ENCODE measurements at regions not wholly inside any gene's neighbourhood (a gene's known extent, or its start where the extent isn't known, plus 50 kb on each side); places are given as distances from the start of the nearest gene placed in this dataset.

- intact Hi-C loops (cut with DNase I) = no loop called here
- DNase-seq = no peak
These were observed 257.7 kb upstream of the AGAP1 start for GRCh38 chr2:235235977-235236767.

GRCh38 chr2:235238537-235238936 is 255.3 kb upstream of the AGAP1 start:
- peak in 7 of 10 donors; percentile 26 to 89 (median 35) for DNase-seq
- intact Hi-C loops (cut with DNase I) = no loop called here

- no peak for DNase-seq
- intact Hi-C loops (cut with DNase I) = no loop called here
These were observed 253.3 kb upstream of the AGAP1 start for GRCh38 chr2:235240574-235240973.

DNA sequence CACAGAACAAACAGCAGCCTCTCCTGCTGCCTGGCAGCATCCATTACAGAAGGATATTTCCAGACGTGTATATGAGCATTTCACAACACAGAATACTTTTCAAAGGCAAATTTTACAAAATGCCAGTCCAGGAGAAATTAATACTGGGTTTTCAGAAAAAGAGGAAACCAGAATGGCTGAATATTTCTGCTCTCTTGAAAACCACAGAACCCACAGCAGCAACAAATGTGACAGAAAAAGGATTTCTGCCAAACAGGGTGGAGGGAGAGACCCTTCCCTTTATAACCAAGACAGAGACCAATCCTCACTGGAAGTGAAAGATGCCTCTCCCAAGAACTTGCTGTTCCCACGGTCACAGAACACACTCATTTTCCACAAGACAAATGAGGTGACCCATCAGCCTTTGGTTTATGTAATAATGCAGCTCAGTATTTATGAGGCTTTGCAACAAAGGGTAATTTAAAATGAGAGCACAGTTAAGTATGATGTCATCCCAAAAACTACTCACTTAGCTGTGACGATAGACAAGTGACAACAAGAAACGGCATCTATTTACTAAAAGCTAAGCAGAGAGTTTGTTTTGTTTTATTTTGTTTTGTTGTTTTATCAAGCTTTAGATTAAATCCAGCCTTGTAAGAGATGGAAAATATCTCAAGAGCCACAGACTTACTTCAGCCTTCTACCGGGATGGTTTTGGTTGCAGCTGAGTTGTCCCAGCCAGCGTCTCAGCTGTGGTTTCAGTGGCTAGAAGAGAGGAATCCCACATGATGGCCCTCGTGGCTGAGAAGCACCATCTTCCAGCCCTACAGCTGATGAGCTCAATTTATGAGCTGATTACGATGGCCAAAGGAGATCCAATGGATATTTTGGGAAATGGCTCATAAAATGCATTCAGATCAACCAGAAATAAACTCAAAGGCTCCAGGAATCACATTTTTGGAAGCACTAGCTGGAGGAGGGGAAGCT is 249.3 kb upstream of the AGAP1 start:
- intact Hi-C loops (cut with DNase I) = no loop called here
- DNase-seq = peak in 2 of 10 donors; percentile 73 to 77

DNA sequence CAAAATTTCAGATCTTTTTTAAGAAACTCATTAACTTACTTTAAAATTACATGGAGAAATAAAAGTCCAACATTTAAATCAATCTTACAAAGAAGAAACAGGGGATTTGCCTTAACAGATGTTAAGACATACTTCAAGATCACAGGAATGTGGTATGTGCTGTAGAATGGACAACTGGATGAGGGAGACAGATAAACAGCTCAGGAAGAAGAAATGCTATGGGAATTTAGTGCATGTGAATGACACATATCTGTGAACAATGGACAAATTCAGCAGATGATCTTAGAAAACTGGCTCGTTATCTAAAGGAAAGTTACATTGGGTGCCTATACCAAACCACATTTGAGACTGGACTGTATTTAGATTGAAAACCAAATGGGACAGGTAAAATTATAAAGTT is 246.8 kb upstream of the AGAP1 start:
- DNase-seq = no peak
- intact Hi-C loops (cut with DNase I) = no loop called here

GRCh38 chr2:235255693-235256092 is 238.2 kb upstream of the AGAP1 start:
- DNase-seq = no peak
- intact Hi-C loops (cut with DNase I) = no loop called here

- no peak for DNase-seq
- intact Hi-C loops (cut with DNase I) = no loop called here
These were observed 236.3 kb upstream of the AGAP1 start for GRCh38 chr2:235257590-235257989.

DNA sequence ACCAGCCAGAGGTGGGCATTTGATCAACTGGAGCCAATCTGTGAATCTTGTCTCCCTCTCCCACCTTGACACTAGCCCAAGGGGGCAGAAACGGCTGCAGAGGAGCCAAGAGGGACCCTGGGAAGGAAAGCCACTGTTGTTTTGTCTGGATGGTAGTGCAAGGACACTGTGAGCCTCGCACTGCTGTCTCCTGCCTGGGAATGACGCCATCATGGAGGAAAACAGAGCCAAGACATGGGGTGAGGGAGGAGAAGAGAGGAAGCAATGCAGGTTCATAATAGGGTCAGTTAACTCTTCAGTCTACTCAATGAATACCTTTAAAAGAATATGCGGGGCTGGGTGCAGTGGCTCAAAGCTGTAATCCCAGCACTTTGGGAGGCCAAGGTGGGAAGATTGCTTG is 231.1 kb upstream of the AGAP1 start:
- no peak for DNase-seq
- intact Hi-C loops (cut with DNase I) = loop anchor here (10.0 kb wide), 1 partner anchor 122 kb away; no protein-coding TSS in a partner anchor

- DNase-seq = peak; percentile 57 to 96 (median 80)
- intact Hi-C loops (cut with DNase I) = loop anchor here (10.0 kb wide), 1 partner anchor 121 kb away; no protein-coding TSS in a partner anchor
These were observed 230.4 kb upstream of the AGAP1 start for GRCh38 chr2:235263205-235264120.

- intact Hi-C loops (cut with DNase I) = loop anchor here (10.0 kb wide), 1 partner anchor 121 kb away; no protein-coding TSS in a partner anchor
- no peak for DNase-seq
These were observed 229.7 kb upstream of the AGAP1 start for GRCh38 chr2:235264121-235264493.

- DNase-seq = no peak
- intact Hi-C loops (cut with DNase I) = loop anchor here (10.0 kb wide), 1 partner anchor 120 kb away; no protein-coding TSS in a partner anchor
These were observed 229.3 kb upstream of the AGAP1 start for GRCh38 chr2:235264512-235264911.

- DNase-seq = no peak
- intact Hi-C loops (cut with DNase I) = loop anchor here (10.0 kb wide), 1 partner anchor 119 kb away; no protein-coding TSS in a partner anchor
These were observed 228.4 kb upstream of the AGAP1 start for GRCh38 chr2:235265348-235265965.

DNA sequence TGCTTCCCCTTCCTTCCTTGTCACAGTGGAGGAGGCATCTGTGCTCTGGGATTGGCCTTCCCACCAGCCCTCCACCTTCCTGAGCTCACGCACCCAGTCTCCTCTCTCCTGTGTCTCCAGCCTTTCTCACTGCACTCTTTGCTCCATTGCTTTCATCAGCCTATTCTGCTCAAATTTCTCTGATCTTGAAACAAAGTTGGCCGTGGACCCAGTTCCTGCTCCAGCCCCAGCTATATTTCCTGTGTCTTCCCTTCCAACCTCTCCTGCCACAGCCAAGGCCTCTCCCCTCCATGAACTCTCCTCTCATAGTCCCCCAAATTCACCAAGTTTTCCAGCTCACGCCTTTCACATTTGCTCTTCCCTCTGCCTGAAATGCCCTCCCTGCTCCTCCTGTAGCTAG is 226.6 kb upstream of the AGAP1 start:
- no peak for DNase-seq
- intact Hi-C loops (cut with DNase I) = loop anchor here (10.0 kb wide), 1 partner anchor 118 kb away; no protein-coding TSS in a partner anchor

DNA sequence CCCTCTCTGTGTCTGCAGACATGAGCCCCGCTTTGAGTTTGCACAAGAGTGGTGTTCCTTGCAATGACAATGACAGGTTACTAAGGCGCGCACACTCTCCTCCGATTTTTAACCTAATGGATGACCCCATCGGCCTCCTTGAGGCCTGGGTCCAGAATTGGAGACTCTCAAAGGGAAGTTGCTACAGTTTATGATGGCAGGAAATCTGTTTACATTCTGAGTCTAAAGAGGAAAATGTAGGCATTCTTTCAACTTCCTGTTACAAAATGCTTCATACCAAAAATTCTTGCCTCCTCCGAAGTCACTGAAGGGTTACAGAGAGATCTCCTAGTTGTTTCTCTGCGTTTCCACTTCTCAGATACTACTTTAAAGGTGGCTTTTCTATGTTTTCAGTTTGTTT is 225.3 kb upstream of the AGAP1 start:
- no peak for DNase-seq
- intact Hi-C loops (cut with DNase I) = loop anchor here (10.0 kb wide), 1 partner anchor 116 kb away; no protein-coding TSS in a partner anchor

GRCh38 chr2:235270291-235270690 is 223.6 kb upstream of the AGAP1 start:
- no peak for DNase-seq
- intact Hi-C loops (cut with DNase I) = no loop called here

GRCh38 chr2:235270956-235271355 is 222.9 kb upstream of the AGAP1 start:
- intact Hi-C loops (cut with DNase I) = no loop called here
- DNase-seq = no peak

GRCh38 chr2:235271936-235272335 is 221.9 kb upstream of the AGAP1 start:
- DNase-seq = no peak
- intact Hi-C loops (cut with DNase I) = no loop called here

DNA sequence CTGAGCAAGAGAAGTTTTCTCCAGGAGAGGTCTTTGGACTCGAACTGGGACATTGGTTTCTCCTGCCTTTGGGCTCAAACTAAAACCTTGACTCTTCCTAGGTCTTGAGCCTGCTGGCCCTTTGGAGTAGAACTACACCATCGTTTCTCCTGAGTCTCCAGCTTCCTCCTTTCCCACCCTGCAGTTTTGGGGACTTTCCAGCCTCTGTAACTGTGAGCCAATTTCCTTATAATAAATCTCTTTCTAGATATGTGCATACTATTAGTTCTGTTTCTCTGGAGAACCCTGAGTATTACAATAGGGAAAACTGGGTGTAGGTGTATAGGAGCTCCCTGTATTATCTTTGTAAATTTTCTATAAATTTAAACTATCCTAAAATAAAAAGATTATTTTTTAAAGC is 219.8 kb upstream of the AGAP1 start:
- no peak for DNase-seq
- intact Hi-C loops (cut with DNase I) = no loop called here

DNA sequence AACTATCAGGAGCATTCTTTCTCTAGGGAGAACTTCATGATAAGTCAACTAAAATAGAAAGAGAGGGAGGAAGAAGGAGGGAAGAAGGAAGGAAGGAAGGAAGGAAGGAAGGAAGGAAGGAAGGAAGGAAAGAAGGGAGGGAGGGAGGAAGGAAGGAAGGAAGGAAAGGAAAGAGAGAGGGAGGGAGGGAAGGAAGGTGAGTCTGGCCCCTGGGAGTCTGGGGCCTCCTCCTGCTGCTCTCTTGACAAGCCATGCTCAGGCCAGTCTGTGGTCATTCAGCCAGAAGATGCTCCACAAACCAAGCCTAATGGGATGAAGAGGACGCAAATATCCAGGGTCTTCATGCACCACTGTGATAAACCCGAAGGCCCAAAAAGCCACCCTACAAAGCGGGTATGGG is 216.4 kb upstream of the AGAP1 start:
- intact Hi-C loops (cut with DNase I) = no loop called here
- no peak for DNase-seq
